GM23338 (cell line): ENCODE measurements at regions not wholly inside any gene's neighbourhood (a gene's known extent, or its start where the extent isn't known, plus 50 kb on each side); places are given as distances from the start of the nearest gene placed in this dataset.

Experiments used
- ATAC-seq: fragments of 200-7000 bp; cut with Tn5 transposase; 3 replicates; pipeline ENCODE4 v1.9.1; 2020
- DNase-seq: peaks from one replicate; pipeline ENCODE4 v3.0.0-alpha.2; 2015; ENCODE audit warnings: low spot score
- H2AFZ ChIP-seq: fragments of 200-600 bp; sonication (generic); 2 replicates; pipeline ENCODE4 v1.8.0; 2016; ENCODE audit warnings: antibody characterized with exemption, mild to moderate bottlenecking, moderate library complexity
- H3F3A ChIP-seq: fragments of 200-600 bp; sonication (generic); replicated peaks from 2 replicates; pipeline ENCODE4 v1.8.0; 2017; ENCODE audit warnings: antibody characterized with exemption, mixed run types, low read depth
- H3K27ac ChIP-seq: fragments of 200-600 bp; sonication (generic); 2 replicates; pipeline ENCODE4 v1.6.1; 2016; ENCODE audit warnings: low read depth
- H3K27me3 ChIP-seq: fragments of 200-600 bp; sonication (generic); 2 replicates; pipeline ENCODE4 v1.8.0; 2016; ENCODE audit warnings: mild to moderate bottlenecking, mixed run types, moderate library complexity; ENCODE audit not compliant: insufficient read depth
- H3K36me3 ChIP-seq: fragments of 200-600 bp; sonication (generic); 2 replicates; pipeline ENCODE4 v1.8.0; 2016; ENCODE audit warnings: mild to moderate bottlenecking; ENCODE audit not compliant: insufficient read depth
- H3K4me1 ChIP-seq: fragments of 200-600 bp; sonication (generic); 2 replicates; pipeline ENCODE4 v1.8.0; 2016; ENCODE audit warnings: mild to moderate bottlenecking, moderate library complexity; ENCODE audit not compliant: insufficient read depth
- H3K4me2 ChIP-seq: fragments of 200-600 bp; sonication (generic); 2 replicates; pipeline ENCODE4 v1.7.1; 2017; ENCODE audit warnings: mixed run types
- H3K4me3 ChIP-seq: fragments of 200-600 bp; sonication (generic); 2 replicates; pipeline ENCODE4 v1.6.1; 2016; ENCODE audit warnings: mixed run types
- H3K79me2 ChIP-seq: fragments of 200-600 bp; sonication (generic); replicated peaks from 2 replicates; pipeline ENCODE4 v1.8.0; 2017; ENCODE audit warnings: mild to moderate bottlenecking; ENCODE audit not compliant: insufficient read depth
- H3K9me2 ChIP-seq: fragments of 200-600 bp; sonication (generic); 2 replicates; pipeline ENCODE4 v1.8.0; 2017; ENCODE audit not compliant: insufficient read depth
- H4K20me1 ChIP-seq: fragments of 200-600 bp; sonication (generic); replicated peaks from 2 replicates; pipeline ENCODE4 v1.8.0; 2017; ENCODE audit warnings: mild to moderate bottlenecking; ENCODE audit not compliant: insufficient read depth
- H3K27ac Mint-ChIP-seq: 2 replicates; pipeline ENCODE4 v1.8.0; 2020; ENCODE audit warnings: inconsistent platforms, mild to moderate bottlenecking, moderate library complexity, mixed read lengths
- H3K27me3 Mint-ChIP-seq: 3 replicates; pipeline ENCODE4 v1.8.0; 2022; ENCODE audit warnings: low read depth, mild to moderate bottlenecking, moderate library complexity, mixed read lengths, inconsistent platforms; ENCODE audit not compliant: insufficient read depth, poor library complexity
- H3K36me3 Mint-ChIP-seq: 3 replicates; pipeline ENCODE4 v1.8.0; 2021; ENCODE audit warnings: low read depth, mild to moderate bottlenecking, inconsistent platforms, moderate library complexity, mixed read lengths
- H3K4me1 Mint-ChIP-seq: 3 replicates; pipeline ENCODE4 v1.8.0; 2020; ENCODE audit warnings: mild to moderate bottlenecking, inconsistent platforms, mixed read lengths
- H3K4me3 Mint-ChIP-seq: 3 replicates; pipeline ENCODE4 v1.8.0; 2021; ENCODE audit warnings: moderate library complexity, mild to moderate bottlenecking, inconsistent platforms, mixed read lengths
- H3K9me3 Mint-ChIP-seq: 3 replicates; pipeline ENCODE4 v1.8.0; 2020; ENCODE audit warnings: moderate library complexity, mild to moderate bottlenecking, inconsistent platforms, mixed read lengths
- CREB1 ChIP-seq: fragments of 250-450 bp; sonication (Bioruptor Pico); IDR thresholded peaks from 2 replicates; pipeline ENCODE4 v1.5.0; 2020; ENCODE audit warnings: low read depth, mild to moderate bottlenecking, moderate library complexity
- CTCF ChIP-seq, 2 experiments: fragments of 200-600 bp in 1 of 2; sonication (generic) in 1 of 2; conservative IDR thresholded peaks; 2 replicates each; pipeline versions ENCODE4 v1.5.1 to v1.6.1; 2016 to 2017; ENCODE audit warnings: antibody characterized with exemption in 2 of 2, low read depth in 2 of 2, mild to moderate bottlenecking in 2 of 2, moderate library complexity in 1 of 2
- ETS1 ChIP-seq: IDR thresholded peaks from 2 replicates; pipeline ENCODE4 v1.6.1; 2016; ENCODE audit warnings: antibody characterized with exemption
- EZH2 ChIP-seq: fragments of 200-600 bp; sonication (generic); IDR thresholded peaks from one replicate; pipeline ENCODE4 v1.8.0; 2017; ENCODE audit warnings: antibody characterized with exemption, mild to moderate bottlenecking, low read depth; ENCODE audit not compliant: unreplicated experiment
- JUNB ChIP-seq: IDR thresholded peaks from one replicate; pipeline ENCODE4 v1.6.1; 2016; ENCODE audit warnings: antibody characterized with exemption; ENCODE audit not compliant: unreplicated experiment
- NANOG ChIP-seq: IDR thresholded peaks from 2 replicates; pipeline ENCODE4 v1.6.1; 2016; ENCODE audit warnings: antibody characterized with exemption, borderline replicate concordance
- POLR2AphosphoS5 ChIP-seq: IDR thresholded peaks from 2 replicates; pipeline ENCODE4 v1.6.1; 2016; ENCODE audit warnings: antibody characterized with exemption, low read depth
- STAT1 ChIP-seq: IDR thresholded peaks from one replicate; pipeline ENCODE4 v1.6.1; 2016; ENCODE audit warnings: antibody characterized with exemption; ENCODE audit not compliant: unreplicated experiment
- ZNF114 ChIP-seq: fragments of 250-450 bp; sonication (Bioruptor Pico); IDR thresholded peaks from 2 replicates; pipeline ENCODE4 v1.5.0; 2020; ENCODE audit warnings: mild to moderate bottlenecking, moderate library complexity
- ZNF331 ChIP-seq: fragments of 250-450 bp; sonication (Bioruptor Pico); IDR thresholded peaks from 2 replicates; pipeline ENCODE4 v1.5.0; 2020; ENCODE audit warnings: low read depth, mild to moderate bottlenecking, moderate library complexity
- ZNF462 ChIP-seq: fragments of 250-450 bp; sonication (Bioruptor Pico); IDR thresholded peaks from 2 replicates; pipeline ENCODE4 v1.5.0; 2020; ENCODE audit warnings: mild to moderate bottlenecking, moderate library complexity

GRCh38 chr6:50217841-50218240 is 168.1 kb upstream of the DEFB112 start:
- no peaks in the 10 kb centered on the region for H3K4me1 ChIP-seq
- Mint-ChIP-seq H3K27me3 (no peaks in the 10 kb centered on the region), H3K4me3 (no peak overlapping the region), H3K36me3 (no peaks in the 10 kb centered on the region), H3K4me1 (no peaks in the 10 kb centered on the region), H3K27ac (no peak overlapping the region), H3K9me3 (0 out of 3 replicates have a peak, but pooled peaks cover 3% of the 10 kb centered on the region)
- H3K79me2 ChIP-seq, result no peaks in the 10 kb centered on the region
- no peak for DNase-seq
- TF ChIP-seq ETS1 (no peak), POLR2AphosphoS5 (no peak), ZNF462 (CRISPR knock-in tag) (no peak), JUNB (no peak), NANOG (no peak), CREB1 (CRISPR knock-in tag) (no peak), EZH2 (no peak), ZNF331 (CRISPR knock-in tag) (no peak), ZNF114 (no peak), CTCF (conservative IDR thresholded peaks at IDR 0.05; ENCODE audit: low read depth in 2 of 2) (no peak), STAT1 (no peak)
- no peak overlapping the region for H3K4me3 ChIP-seq
- H3K27ac ChIP-seq, result no peak overlapping the region
- no peaks in the 10 kb centered on the region for H4K20me1 ChIP-seq
- 0 out of 2 replicates have a peak, but pooled peaks cover 3% of the 10 kb centered on the region for H3K9me2 ChIP-seq
- no peaks in the 10 kb centered on the region for H3F3A ChIP-seq
- no peak for ATAC-seq
- H3K4me2 ChIP-seq, result no peak overlapping the region
- no peaks in the 10 kb centered on the region for H3K27me3 ChIP-seq
- H3K36me3 ChIP-seq, result no peaks in the 10 kb centered on the region
- H2AFZ ChIP-seq, result no peak overlapping the region
